ENCODE measurements at regions not wholly inside any gene's neighbourhood (a gene's known extent, or its start where the extent isn't known, plus 50 kb on each side); places are given as distances from the start of the nearest gene placed in this dataset.

DNA sequence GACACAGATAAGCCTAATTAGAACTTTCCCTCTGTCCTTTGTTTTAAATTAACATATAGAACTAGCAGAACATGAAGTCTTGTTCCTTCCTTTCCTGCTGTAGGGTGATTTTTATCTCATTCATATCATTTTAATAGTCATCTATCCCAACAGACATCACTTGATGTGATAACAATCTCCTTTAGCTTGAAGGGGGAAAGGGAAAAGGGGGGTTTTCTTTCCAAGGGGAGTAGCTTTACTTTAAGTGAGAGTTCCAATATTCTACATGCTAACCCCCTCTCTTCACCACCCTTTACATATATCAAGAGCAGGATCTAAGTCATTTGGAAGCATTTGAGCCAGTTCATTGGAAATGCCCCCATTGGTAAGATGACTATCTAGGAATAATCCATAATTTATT is 241.9 kb downstream of the HHIPL2 start:
- Histone ChIP-seq H3K79me2 (ENCODE audit: insufficient read depth, low read length) (no peaks in the 10 kb centered on the region), H4K20me1 (ENCODE audit: insufficient read depth) (no peaks in the 10 kb centered on the region), H3K9ac (ENCODE audit: low read length) (no peak overlapping the region), H3K9me3 (ENCODE audit: control insufficient read depth in 1 of 2, insufficient read depth in 1 of 2, low read depth in 1 of 2, low read length in 2 of 2) (no peaks in the 10 kb centered on the region), H3K27me3 (ENCODE audit: insufficient read depth, low read length) (no peaks in the 10 kb centered on the region), H3K4me1 (ENCODE audit: control insufficient read depth in 1 of 2, insufficient read depth in 2 of 2, low read length in 2 of 2) (no peaks in the 10 kb centered on the region), H3K36me3 (ENCODE audit: control insufficient read depth in 1 of 2, insufficient read depth in 2 of 2, low read length in 2 of 2) (no peaks in the 10 kb centered on the region), H3K27ac (ENCODE audit: low read depth, low read length) (no peak overlapping the region), H3K9me2 (ENCODE audit: insufficient read depth) (no peaks in the 10 kb centered on the region), H2AFZ (ENCODE audit: low read depth, low read length, poor library complexity, severe bottlenecking) (no peak overlapping the region), H3K4me2 (ENCODE audit: low read length) (no peak overlapping the region), H3K4me3 (replicated peaks in 1 of 2; ENCODE audit: low read depth in 1 of 2, low read length in 2 of 2) (no peak overlapping the region)
- ChIA-PET POLR2A (no interaction called here), RAD21 (ENCODE audit: low non-redundant PET in 1 of 2, low total read pairs in 2 of 2, uncharacterized antibody in 2 of 2, unreplicated experiment in 2 of 2) (no interaction called here), CTCF (no interaction called here)
- BruUV-seq (replicated peaks) = no TSS peak
- TF ChIP-seq EZH2phosphoT487 (IDR thresholded peaks at IDR 0.05; ENCODE audit: borderline replicate concordance) = no peak
- no peak for TF ChIP-seq SRF (IDR thresholded peaks at IDR 0.05; ENCODE audit: low read depth)
- TF ChIP-seq CEBPB (IDR thresholded peaks at IDR 0.05; ENCODE audit: low read depth) = no peak
- no peak for TF ChIP-seq EGR1 (IDR thresholded peaks at IDR 0.05; ENCODE audit: low read depth)
- TF ChIP-seq, protein P1, sequence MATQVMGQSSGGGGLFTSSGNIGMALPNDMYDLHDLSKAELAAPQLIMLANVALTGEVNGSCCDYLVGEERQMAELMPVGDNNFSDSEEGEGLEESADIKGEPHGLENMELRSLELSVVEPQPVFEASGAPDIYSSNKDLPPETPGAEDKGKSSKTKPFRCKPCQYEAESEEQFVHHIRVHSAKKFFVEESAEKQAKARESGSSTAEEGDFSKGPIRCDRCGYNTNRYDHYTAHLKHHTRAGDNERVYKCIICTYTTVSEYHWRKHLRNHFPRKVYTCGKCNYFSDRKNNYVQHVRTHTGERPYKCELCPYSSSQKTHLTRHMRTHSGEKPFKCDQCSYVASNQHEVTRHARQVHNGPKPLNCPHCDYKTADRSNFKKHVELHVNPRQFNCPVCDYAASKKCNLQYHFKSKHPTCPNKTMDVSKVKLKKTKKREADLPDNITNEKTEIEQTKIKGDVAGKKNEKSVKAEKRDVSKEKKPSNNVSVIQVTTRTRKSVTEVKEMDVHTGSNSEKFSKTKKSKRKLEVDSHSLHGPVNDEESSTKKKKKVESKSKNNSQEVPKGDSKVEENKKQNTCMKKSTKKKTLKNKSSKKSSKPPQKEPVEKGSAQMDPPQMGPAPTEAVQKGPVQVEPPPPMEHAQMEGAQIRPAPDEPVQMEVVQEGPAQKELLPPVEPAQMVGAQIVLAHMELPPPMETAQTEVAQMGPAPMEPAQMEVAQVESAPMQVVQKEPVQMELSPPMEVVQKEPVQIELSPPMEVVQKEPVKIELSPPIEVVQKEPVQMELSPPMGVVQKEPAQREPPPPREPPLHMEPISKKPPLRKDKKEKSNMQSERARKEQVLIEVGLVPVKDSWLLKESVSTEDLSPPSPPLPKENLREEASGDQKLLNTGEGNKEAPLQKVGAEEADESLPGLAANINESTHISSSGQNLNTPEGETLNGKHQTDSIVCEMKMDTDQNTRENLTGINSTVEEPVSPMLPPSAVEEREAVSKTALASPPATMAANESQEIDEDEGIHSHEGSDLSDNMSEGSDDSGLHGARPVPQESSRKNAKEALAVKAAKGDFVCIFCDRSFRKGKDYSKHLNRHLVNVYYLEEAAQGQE (IDR thresholded peaks at IDR 0.05; ENCODE audit: low read depth) = no peak
- TF ChIP-seq EZH2 (IDR thresholded peaks at IDR 0.05) = no peak
- no peak for TF ChIP-seq YY1 (IDR thresholded peaks at IDR 0.05; ENCODE audit: extremely low read depth, insufficient replicate concordance, low read depth, low read length)
- TF ChIP-seq, protein P2, sequence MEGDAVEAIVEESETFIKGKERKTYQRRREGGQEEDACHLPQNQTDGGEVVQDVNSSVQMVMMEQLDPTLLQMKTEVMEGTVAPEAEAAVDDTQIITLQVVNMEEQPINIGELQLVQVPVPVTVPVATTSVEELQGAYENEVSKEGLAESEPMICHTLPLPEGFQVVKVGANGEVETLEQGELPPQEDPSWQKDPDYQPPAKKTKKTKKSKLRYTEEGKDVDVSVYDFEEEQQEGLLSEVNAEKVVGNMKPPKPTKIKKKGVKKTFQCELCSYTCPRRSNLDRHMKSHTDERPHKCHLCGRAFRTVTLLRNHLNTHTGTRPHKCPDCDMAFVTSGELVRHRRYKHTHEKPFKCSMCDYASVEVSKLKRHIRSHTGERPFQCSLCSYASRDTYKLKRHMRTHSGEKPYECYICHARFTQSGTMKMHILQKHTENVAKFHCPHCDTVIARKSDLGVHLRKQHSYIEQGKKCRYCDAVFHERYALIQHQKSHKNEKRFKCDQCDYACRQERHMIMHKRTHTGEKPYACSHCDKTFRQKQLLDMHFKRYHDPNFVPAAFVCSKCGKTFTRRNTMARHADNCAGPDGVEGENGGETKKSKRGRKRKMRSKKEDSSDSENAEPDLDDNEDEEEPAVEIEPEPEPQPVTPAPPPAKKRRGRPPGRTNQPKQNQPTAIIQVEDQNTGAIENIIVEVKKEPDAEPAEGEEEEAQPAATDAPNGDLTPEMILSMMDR (IDR thresholded peaks at IDR 0.05 in 2 of 3, conservative IDR thresholded peaks at IDR 0.05 in 1 of 3; ENCODE audit: borderline replicate concordance in 1 of 3, insufficient read depth in 1 of 3, low read depth in 2 of 3, low read length in 2 of 3) = no peak
- TF ChIP-seq RAD21 (IDR thresholded peaks at IDR 0.05; ENCODE audit: low read depth) = no peak
- TF ChIP-seq POLR2A (IDR thresholded peaks at IDR 0.05; ENCODE audit: borderline replicate concordance, extremely low read depth, insufficient read depth, insufficient read length) = no peak
- TF ChIP-seq ZFX (IDR thresholded peaks at IDR 0.05) = no peak
- TF ChIP-seq, protein P3, sequence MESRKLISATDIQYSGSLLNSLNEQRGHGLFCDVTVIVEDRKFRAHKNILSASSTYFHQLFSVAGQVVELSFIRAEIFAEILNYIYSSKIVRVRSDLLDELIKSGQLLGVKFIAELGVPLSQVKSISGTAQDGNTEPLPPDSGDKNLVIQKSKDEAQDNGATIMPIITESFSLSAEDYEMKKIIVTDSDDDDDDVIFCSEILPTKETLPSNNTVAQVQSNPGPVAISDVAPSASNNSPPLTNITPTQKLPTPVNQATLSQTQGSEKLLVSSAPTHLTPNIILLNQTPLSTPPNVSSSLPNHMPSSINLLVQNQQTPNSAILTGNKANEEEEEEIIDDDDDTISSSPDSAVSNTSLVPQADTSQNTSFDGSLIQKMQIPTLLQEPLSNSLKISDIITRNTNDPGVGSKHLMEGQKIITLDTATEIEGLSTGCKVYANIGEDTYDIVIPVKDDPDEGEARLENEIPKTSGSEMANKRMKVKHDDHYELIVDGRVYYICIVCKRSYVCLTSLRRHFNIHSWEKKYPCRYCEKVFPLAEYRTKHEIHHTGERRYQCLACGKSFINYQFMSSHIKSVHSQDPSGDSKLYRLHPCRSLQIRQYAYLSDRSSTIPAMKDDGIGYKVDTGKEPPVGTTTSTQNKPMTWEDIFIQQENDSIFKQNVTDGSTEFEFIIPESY (IDR thresholded peaks at IDR 0.05; ENCODE audit: extremely low read depth, insufficient replicate concordance, low read length) = no peak
- DNase-seq (ENCODE audit: low read depth, low spot score) (no peak), ATAC-seq (no peak)
- intact Hi-C loops (cut with micrococcal nuclease) = no loop called here

Measured in HCT116 (cell line).